K562 (cell line): ENCODE measurements at regions not wholly inside any gene's neighbourhood (a gene's known extent, or its start where the extent isn't known, plus 50 kb on each side); places are given as distances from the start of the nearest gene placed in this dataset.

Source experiments
- ATAC-seq: fragments of 200-7000 bp; cut with Tn5 transposase; 3 replicates; pipeline ENCODE4 v1.9.1; 2020; ENCODE audit warnings: moderate library complexity
- BruUV-seq: library from RNA; stranded (reverse); fragments of 400-500 nt; replicated peaks from 2 replicates; lab custom pipeline; 2021; lab: Mats Ljungman, UMichigan
- CTCF ChIA-PET: fragments of 300-600 bp; formaldehyde crosslinking; extraction: SDS; loops from one replicate; lab custom pipeline; 2021; ENCODE audit warnings: low intra/inter-chr PET ratio; lab: Yijun Ruan, JAX
- POLR2A ChIA-PET: fragments of 300-600, 350-650 bp; sonication (Branson Sonifier 250); formaldehyde crosslinking; extraction: SDS; loops from one replicate; lab custom pipeline; 2021; ENCODE audit warnings: antibody characterized with exemption, inconsistent platforms; lab: Yijun Ruan, JAX
- DNase-seq, 4 experiments: peaks; one replicate each; pipeline versions ENCODE4 v3.0.0 to v3.0.0-alpha.2; 2011 to 2018; ENCODE audit warnings: low spot score in 3 of 4, mixed read lengths in 3 of 4; ENCODE audit errors: extremely low read depth in 1 of 4
- FAIRE-seq: peaks from 2 replicates; lab custom pipeline; 2011; peaks lifted over from hg19 to GRCh38; lab: Jason Lieb, UNC
- H2AFZ ChIP-seq: 2 replicates; pipeline ENCODE4 v1.6.0; 2011; ENCODE audit warnings: low read depth, low read length, control low read depth, inconsistent platforms
- H3K27ac ChIP-seq: fragments of 200-600 bp; 3 replicates; pipeline ENCODE4 v1.8.0; 2011; ENCODE audit warnings: low read depth, mild to moderate bottlenecking, control low read depth, inconsistent platforms, low read length, moderate library complexity, mixed read lengths; ENCODE audit errors: extremely low read depth
- H3K27me3 ChIP-seq, 2 experiments: fragments of 300-600 bp in 1 of 2; 2 replicates in 1 of 2; 3 replicates in 1 of 2; pipeline versions ENCODE4 v1.6.0 to v1.8.0; 2011; ENCODE audit warnings: inconsistent platforms in 2 of 2, low read length in 2 of 2, mild to moderate bottlenecking in 1 of 2, mixed read lengths in 1 of 2, moderate library complexity in 1 of 2; ENCODE audit not compliant: control insufficient read depth in 2 of 2, insufficient read depth in 2 of 2
- H3K36me3 ChIP-seq: fragments of 300-600 bp; 3 replicates; pipeline ENCODE4 v1.8.0; 2011; ENCODE audit warnings: mild to moderate bottlenecking, low read length, inconsistent platforms; ENCODE audit not compliant: control insufficient read depth, insufficient read depth
- H3K4me1 ChIP-seq, 2 experiments: fragments of 200-600 bp in 1 of 2; replicated peaks in 1 of 2; 2 replicates in 1 of 2; 3 replicates in 1 of 2; pipeline versions ENCODE4 v1.5.1 to v1.8.0; 2011; ENCODE audit warnings: inconsistent platforms in 2 of 2, low read length in 2 of 2, mild to moderate bottlenecking in 1 of 2, mixed read lengths in 1 of 2, moderate library complexity in 1 of 2; ENCODE audit not compliant: control insufficient read depth in 2 of 2, insufficient read depth in 2 of 2
- H3K4me2 ChIP-seq: 2 replicates; pipeline ENCODE4 v1.6.1; 2011; ENCODE audit warnings: low read length, control low read depth, inconsistent platforms, mixed read lengths; ENCODE audit not compliant: insufficient read depth
- H3K4me3 ChIP-seq: fragments of 200-600 bp; sonication (generic), shearing (Covaris generic); 2 replicates; pipeline ENCODE4 v1.5.1; 2016; ENCODE audit warnings: control low read depth, inconsistent platforms
- H3K79me2 ChIP-seq: fragments of 200-600 bp; 3 replicates; pipeline ENCODE4 v1.8.0; 2011; ENCODE audit warnings: low read length, inconsistent platforms; ENCODE audit not compliant: control insufficient read depth, insufficient read depth
- H3K9ac ChIP-seq, 2 experiments: 2 replicates each; pipeline versions ENCODE4 v1.6.0 to v1.6.1; 2011; ENCODE audit warnings: low read depth in 2 of 2, low read length in 2 of 2, control low read depth in 1 of 2, inconsistent platforms in 1 of 2, mild to moderate bottlenecking in 1 of 2, mixed read lengths in 1 of 2; ENCODE audit not compliant: insufficient read depth in 1 of 2
- H3K9me1 ChIP-seq: one replicate; pipeline ENCODE4 v1.6.0; 2011; ENCODE audit warnings: inconsistent platforms, mild to moderate bottlenecking, low read length, moderate library complexity; ENCODE audit not compliant: control insufficient read depth, insufficient read depth
- H3K9me3 ChIP-seq: replicated peaks from 2 replicates; pipeline ENCODE4 v1.5.1; 2011; ENCODE audit warnings: low read depth, low read length, inconsistent platforms; ENCODE audit not compliant: control insufficient read depth, insufficient read depth
- H4K20me1 ChIP-seq: replicated peaks from 2 replicates; pipeline ENCODE4 v1.6.1; 2011; ENCODE audit warnings: low read length, inconsistent platforms, mixed read lengths; ENCODE audit not compliant: control insufficient read depth, insufficient read depth
- ARHGAP35 ChIP-seq: fragments of 450-650 bp; IDR thresholded peaks from 2 replicates; pipeline ENCODE4 v1.6.1; 2018; ENCODE audit not compliant: partially characterized antibody
- FOXJ2 ChIP-seq: fragments of 200-800 bp; sonication (Bioruptor generic); IDR thresholded peaks from 2 replicates; pipeline ENCODE4 v1.6.1; 2016; ENCODE audit warnings: missing genetic modification characterization, missing compliant biosample characterization
- HLTF ChIP-seq: fragments of 450-650 bp; IDR thresholded peaks from 2 replicates; pipeline ENCODE4 v1.6.1; 2016
- MEF2A ChIP-seq: IDR thresholded peaks from 2 replicates; pipeline ENCODE4 v1.6.1; 2011; ENCODE audit warnings: low read depth, mild to moderate bottlenecking, low read length, moderate library complexity; ENCODE audit not compliant: control insufficient read depth
- NUFIP1 ChIP-seq: fragments of 450-650 bp; IDR thresholded peaks from 2 replicates; pipeline ENCODE4 v1.6.1; 2018; ENCODE audit not compliant: partially characterized antibody
- POLR2AphosphoS5 ChIP-seq: IDR thresholded peaks from 2 replicates; pipeline ENCODE4 v1.6.1; 2011; ENCODE audit warnings: mild to moderate bottlenecking, low read depth, low read length, moderate library complexity; ENCODE audit not compliant: control insufficient read depth, insufficient read depth
- PRMT5 ChIP-seq: sonication (generic); formaldehyde crosslinking; IDR thresholded peaks from 2 replicates; pipeline ENCODE4 v1.5.0; 2020; ENCODE audit warnings: missing genetic modification reagents
- RNF219 ChIP-seq: fragments of 250-450 bp; sonication (Bioruptor Pico); IDR thresholded peaks from 2 replicates; pipeline ENCODE4 v1.5.0; 2022; ENCODE audit warnings: mild to moderate bottlenecking
- XRCC5 ChIP-seq: fragments of 200-400 bp; formaldehyde crosslinking; IDR thresholded peaks from 2 replicates; pipeline ENCODE4 v1.6.1; 2017; ENCODE audit warnings: low read depth, mild to moderate bottlenecking, low read length
- ZKSCAN3 ChIP-seq: fragments of 250-450 bp; sonication (Bioruptor Pico); IDR thresholded peaks from 2 replicates; pipeline ENCODE4 v1.4.0; 2020
- WGBS: fragments of 100-300 bp; shearing (Covaris generic); methylation state at CpG from one replicate; pipeline ENCODE4 v1.1.6; 2016; ENCODE audit warnings: low coverage, mixed read lengths; ENCODE audit not compliant: insufficient coverage; ENCODE audit errors: missing lambda C conversion rate; 5-methylcytosine and 5-hydroxymethylcytosine counted together
- in situ Hi-C: fragments of 300-500 bp; cut with MboI; formaldehyde crosslinking; loops from 4 replicates; pipeline ENCODE4 v1.15.0; 2018; ENCODE audit warnings: inconsistent platforms, mixed read lengths
- intact Hi-C: fragments of 100-400 bp; cut with micrococcal nuclease; formaldehyde crosslinking; loops from 2 replicates; pipeline ENCODE4 v1.14.2; 2022

GRCh38 chr9:1530696-1531095 lies 480.5 kb downstream of the DMRT2 start:
- no peak for DNase-seq
- Histone ChIP-seq H2AFZ (no peak overlapping the region), H3K27me3 (no peaks in the 10 kb centered on the region), H3K4me3 (no peak overlapping the region), H3K36me3 (no peaks in the 10 kb centered on the region), H3K4me1 (no peaks in the 10 kb centered on the region), H3K9ac (no peak overlapping the region), H3K27ac (no peak overlapping the region), H3K79me2 (no peaks in the 10 kb centered on the region), H3K9me1 (no peaks in the 10 kb centered on the region), H3K9me3 (no peaks in the 10 kb centered on the region), H3K4me2 (no peak overlapping the region), H4K20me1 (no peaks in the 10 kb centered on the region)
- FAIRE-seq: no peak
- ATAC-seq: no peak
- no TSS peak for BruUV-seq
- 0% methylated on average over 3 of the region's 3 CpGs for WGBS
- in situ Hi-C loops: no loop called here
- intact Hi-C loops: no loop called here
- CTCF ChIA-PET: no interaction called here
- TF ChIP-seq PRMT5 (CRISPR knock-in tag): no peak
- no peak for TF ChIP-seq ARHGAP35
- no peak for TF ChIP-seq FOXJ2 (tag)
- no peak for TF ChIP-seq POLR2AphosphoS5
- POLR2A ChIA-PET: no interaction called here

GRCh38 chr9:1531424-1531823 lies 481.3 kb downstream of the DMRT2 start:
- H4K20me1 ChIP-seq: no peaks in the 10 kb centered on the region
- CTCF ChIA-PET: no interaction called here
- H3K27me3 ChIP-seq: no peaks in the 10 kb centered on the region
- H3K27ac ChIP-seq: no peak overlapping the region
- TF ChIP-seq HLTF: no peak
- no peak for TF ChIP-seq MEF2A
- TF ChIP-seq RNF219: no peak
- TF ChIP-seq ZKSCAN3 (CRISPR knock-in tag): no peak
- TF ChIP-seq XRCC5: no peak
- no peak for TF ChIP-seq NUFIP1
- TF ChIP-seq, all 486 proteins: peak for 0
- WGBS: 0% methylated on average over 1 of the region's 1 CpG
- no peak overlapping the region for H3K4me2 ChIP-seq
- no peak overlapping the region for H3K4me3 ChIP-seq
- H3K4me1 ChIP-seq: no peaks in the 10 kb centered on the region
- POLR2A ChIA-PET: no interaction called here
- H3K79me2 ChIP-seq: no peaks in the 10 kb centered on the region
- H3K9me3 ChIP-seq: no peaks in the 10 kb centered on the region
- ATAC-seq (no peak), FAIRE-seq (no peak), DNase-seq (no peak)
- H3K9me1 ChIP-seq: no peaks in the 10 kb centered on the region
- BruUV-seq: no TSS peak
- H3K9ac ChIP-seq: no peak overlapping the region
- in situ Hi-C loops (no loop called here), intact Hi-C loops (no loop called here)
- H2AFZ ChIP-seq: no peak overlapping the region
- H3K36me3 ChIP-seq: no peaks in the 10 kb centered on the region
